BJ (cell line): ENCODE measurements at regions not wholly inside any gene's neighbourhood (a gene's known extent, or its start where the extent isn't known, plus 50 kb on each side); places are given as distances from the start of the nearest gene placed in this dataset. TPM values are rescaled to one million over a fixed set of nuclear protein-coding genes. Genes with fewer than 3 reads are reported as not detected.

Experiments used
- CTCF ChIA-PET: fragments of 350-600 bp; formaldehyde crosslinking; extraction: SDS; loops from one replicate; lab custom pipeline; 2021; ENCODE audit warnings: antibody characterized with exemption, inconsistent platforms; lab: Yijun Ruan, JAX
- POLR2A ChIA-PET: fragments of 300-600 bp; sonication (Branson Sonifier 250); formaldehyde crosslinking; extraction: SDS; loops from one replicate; lab custom pipeline; 2021; ENCODE audit warnings: antibody characterized with exemption; lab: Charles Lee
- DNase-seq: peaks from one replicate; pipeline ENCODE4 v3.0.0-alpha.2; 2011; ENCODE audit warnings: low read depth
- H3K27me3 ChIP-seq: 2 replicates; pipeline ENCODE4 v1.6.0; 2011; ENCODE audit warnings: low read length; ENCODE audit not compliant: control insufficient read depth, insufficient read depth
- H3K36me3 ChIP-seq: 2 replicates; pipeline ENCODE4 v1.5.1; 2011; ENCODE audit warnings: low read length; ENCODE audit not compliant: control insufficient read depth, insufficient read depth
- H3K4me3 ChIP-seq: 2 replicates; pipeline ENCODE4 v1.5.1; 2011; ENCODE audit warnings: low read depth, mild to moderate bottlenecking, control low read depth, low read length
- CTCF ChIP-seq: IDR thresholded peaks from 2 replicates; pipeline ENCODE4 v1.5.1; 2011; ENCODE audit warnings: low read depth, mild to moderate bottlenecking, control low read depth, inconsistent platforms, low read length, moderate library complexity; ENCODE audit not compliant: insufficient read depth
- small RNA-seq: library from RNA; depleted of rRNA; stranded (forward); fragments of <200 nt; gene quantifications from one replicate; pipeline ENCODE3, GENCODE V24; 2012; ENCODE audit warnings: low replicate concordance, low read depth; ENCODE audit not compliant: insufficient read length

GRCh38 chr20:7820897-7821296 is 119.4 kb downstream of the HAO1 start:
- DNase-seq, result no peak
- Histone ChIP-seq H3K36me3 (no peaks in the 10 kb centered on the region), H3K27me3 (no peaks in the 10 kb centered on the region), H3K4me3 (no peak overlapping the region)
- no peak for TF ChIP-seq CTCF
- POLR2A ChIA-PET, result no interaction called here
- CTCF ChIA-PET, result interaction anchor here (0.7 to 0.9 kb wide), 2 partner anchors 38 to 112 kb away, joined by 4 to 6 read pairs; no protein-coding TSS in a partner anchor

GRCh38 chr20:7822772-7823171 is 117.5 kb downstream of the HAO1 start:
- ChIA-PET POLR2A (no interaction called here), CTCF (no interaction called here)
- no peak for DNase-seq
- H3K36me3 ChIP-seq, result no peaks in the 10 kb centered on the region
- TF ChIP-seq CTCF, result no peak
- H3K4me3 ChIP-seq, result no peak overlapping the region
- H3K27me3 ChIP-seq, result no peaks in the 10 kb centered on the region

GRCh38 chr20:7828437-7828836 is 111.8 kb downstream of the HAO1 start:
- no peaks in the 10 kb centered on the region for H3K36me3 ChIP-seq
- no peak overlapping the region for H3K4me3 ChIP-seq
- no peak for TF ChIP-seq CTCF
- ChIA-PET CTCF (interaction anchor here (1.0 kb wide), 1 partner anchor 31 kb away, joined by 3 read pairs; no protein-coding TSS in a partner anchor), POLR2A (no interaction called here)
- DNase-seq, result no peak
- H3K27me3 ChIP-seq, result no peaks in the 10 kb centered on the region

GRCh38 chr20:7829031-7829430 is 111.2 kb downstream of the HAO1 start:
- POLR2A ChIA-PET, result no interaction called here
- CTCF ChIA-PET, result no interaction called here
- no peaks in the 10 kb centered on the region for H3K27me3 ChIP-seq
- H3K4me3 ChIP-seq, result no peak overlapping the region
- no peak for TF ChIP-seq CTCF
- H3K36me3 ChIP-seq, result no peaks in the 10 kb centered on the region
- DNase-seq, result no peak

DNA sequence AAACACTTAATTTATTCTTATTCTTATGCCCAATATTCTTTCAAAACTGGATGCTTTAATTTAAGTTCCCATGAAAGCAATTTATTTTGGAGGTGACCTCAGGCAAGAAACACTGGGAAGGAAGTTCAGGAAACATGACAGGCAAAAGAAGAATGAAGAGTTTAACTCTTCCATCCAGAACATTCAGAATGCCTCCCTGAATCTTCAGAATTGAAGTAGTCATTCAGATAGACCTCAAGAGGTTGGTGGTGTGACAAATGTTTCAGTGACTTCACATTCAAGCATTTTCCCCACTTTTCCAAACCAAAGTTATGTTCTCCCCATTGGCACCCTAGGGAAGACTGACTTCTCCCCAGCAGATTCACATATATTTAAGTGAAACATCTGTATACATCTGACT is 110.5 kb downstream of the HAO1 start:
- no peaks in the 10 kb centered on the region for H3K27me3 ChIP-seq
- POLR2A ChIA-PET, result no interaction called here
- TF ChIP-seq CTCF, result no peak
- H3K4me3 ChIP-seq, result no peak overlapping the region
- CTCF ChIA-PET, result no interaction called here
- DNase-seq, result no peak
- H3K36me3 ChIP-seq, result no peaks in the 10 kb centered on the region

Small RNA genes in the stretch of these regions (small RNA-seq; reads per million reads assigned to genes)
- gene MIR8062, result not detected
- gene RN7SL547P, result not detected
